Forelimb muscle (tissue), 1 donor: ENCODE measurements at regions not wholly inside any gene's neighbourhood (a gene's known extent, or its start where the extent isn't known, plus 50 kb on each side); places are given as distances from the start of the nearest gene placed in this dataset.

Source experiments
- DNase-seq: peaks from one replicate; pipeline ENCODE4 v3.0.0-alpha.2; 2013; ENCODE audit warnings: low read depth

- DNase-seq: no peak
These were observed 81.0 kb upstream of the INSIG1 start for GRCh38 chr7:155216475-155217272.

GRCh38 chr7:155217634-155218033, 80.0 kb upstream of the INSIG1 start:
- no peak for DNase-seq

- DNase-seq: no peak
These were observed 79.2 kb upstream of the INSIG1 start for GRCh38 chr7:155218276-155219153.

GRCh38 chr7:155219154-155219531, 78.5 kb upstream of the INSIG1 start:
- no peak for DNase-seq

- no peak for DNase-seq
These were observed 77.5 kb upstream of the INSIG1 start for GRCh38 chr7:155219947-155220769.

GRCh38 chr7:155220903-155221302, 76.8 kb upstream of the INSIG1 start:
- no peak for DNase-seq

GRCh38 chr7:155221547-155221946, 76.1 kb upstream of the INSIG1 start:
- DNase-seq: no peak

- no peak for DNase-seq
These were observed 75.6 kb upstream of the INSIG1 start for GRCh38 chr7:155222061-155222460.

- no peak for DNase-seq
These were observed 75.1 kb upstream of the INSIG1 start for GRCh38 chr7:155222573-155222972.

GRCh38 chr7:155223021-155223420, 74.7 kb upstream of the INSIG1 start:
- DNase-seq: no peak

- no peak for DNase-seq
These were observed 74.2 kb upstream of the INSIG1 start for GRCh38 chr7:155223503-155223902.

- no peak for DNase-seq
These were observed 73.4 kb upstream of the INSIG1 start for GRCh38 chr7:155224116-155224811.

- no peak for DNase-seq
These were observed 72.6 kb upstream of the INSIG1 start for GRCh38 chr7:155225095-155225494.

- DNase-seq: no peak
These were observed 72.2 kb upstream of the INSIG1 start for GRCh38 chr7:155225516-155225915.

GRCh38 chr7:155226261-155227003, 71.2 kb upstream of the INSIG1 start:
- no peak for DNase-seq

GRCh38 chr7:155227004-155227787, 70.5 kb upstream of the INSIG1 start:
- DNase-seq: no peak

- no peak for DNase-seq
These were observed 69.8 kb upstream of the INSIG1 start for GRCh38 chr7:155227788-155228458.

- no peak for DNase-seq
These were observed 69.2 kb upstream of the INSIG1 start for GRCh38 chr7:155228459-155228845.

GRCh38 chr7:155228894-155229293, 68.8 kb upstream of the INSIG1 start:
- DNase-seq: no peak
